ENCODE measurements at regions not wholly inside any gene's neighbourhood (a gene's known extent, or its start where the extent isn't known, plus 50 kb on each side); places are given as distances from the start of the nearest gene placed in this dataset.
"Not testable (repeated sequence)": the region's sequence is repeated elsewhere in the genome, so short reads cannot be mapped to it uniquely, and the experiment has no call there.

GRCh38 chr4:27368781-27369180 is 508.1 kb downstream of the STIM2 start:
- no peak for DNase-seq

- peak; percentile 79 for DNase-seq
These were observed 521.2 kb downstream of the STIM2 start for GRCh38 chr4:27381815-27382214.

GRCh38 chr4:27387711-27388110 is 527.1 kb downstream of the STIM2 start:
- DNase-seq: no peak

- DNase-seq: no peak
These were observed 537.2 kb downstream of the STIM2 start for GRCh38 chr4:27397886-27398285.

- DNase-seq: no peak
These were observed 538.1 kb downstream of the STIM2 start for GRCh38 chr4:27398631-27399310.

GRCh38 chr4:27407616-27408015 is 547.0 kb downstream of the STIM2 start:
- DNase-seq: no peak

GRCh38 chr4:27412613-27413012 is 552.0 kb downstream of the STIM2 start:
- peak; percentile 46 for DNase-seq

GRCh38 chr4:27414887-27415731 is 554.5 kb downstream of the STIM2 start:
- no peak for DNase-seq

- peak; percentile 44 for DNase-seq
These were observed 568.0 kb downstream of the STIM2 start for GRCh38 chr4:27428661-27429060.

- peak; percentile 93 for DNase-seq
These were observed 568.8 kb downstream of the STIM2 start for GRCh38 chr4:27429364-27429871.

GRCh38 chr4:27442146-27442545 is 581.5 kb downstream of the STIM2 start:
- no peak for DNase-seq

GRCh38 chr4:27442661-27443060 is 582.0 kb downstream of the STIM2 start:
- not testable (repeated sequence) for DNase-seq

GRCh38 chr4:27463816-27464215 is 603.2 kb downstream of the STIM2 start:
- DNase-seq: no peak

GRCh38 chr4:27467351-27467750 is 606.7 kb downstream of the STIM2 start:
- no peak for DNase-seq

GRCh38 chr4:27472364-27472763 is 611.7 kb downstream of the STIM2 start:
- no peak for DNase-seq

GRCh38 chr4:27474691-27475090 is 614.0 kb downstream of the STIM2 start:
- no peak for DNase-seq

GRCh38 chr4:27484216-27484615 is 623.6 kb downstream of the STIM2 start:
- DNase-seq: no peak

GRCh38 chr4:27490315-27490714 is 629.7 kb downstream of the STIM2 start:
- peak; percentile 52 for DNase-seq

- DNase-seq: no peak
These were observed 630.1 kb downstream of the STIM2 start for GRCh38 chr4:27490766-27491165.

GRCh38 chr4:27506401-27506800 is 645.8 kb downstream of the STIM2 start:
- no peak for DNase-seq

GRCh38 chr4:27514711-27515110 is 654.1 kb downstream of the STIM2 start:
- DNase-seq: no peak

GRCh38 chr4:27515140-27515539 is 654.5 kb downstream of the STIM2 start:
- no peak for DNase-seq

- DNase-seq: no peak
These were observed 658.2 kb downstream of the STIM2 start for GRCh38 chr4:27518876-27519275.

GRCh38 chr4:27524224-27524623 is 663.6 kb downstream of the STIM2 start:
- peak; percentile 7 for DNase-seq

Data from NCI-H69 (cell line).